Tibial nerve (tissue), 4 donors: ENCODE measurements at regions not wholly inside any gene's neighbourhood (a gene's known extent, or its start where the extent isn't known, plus 50 kb on each side); places are given as distances from the start of the nearest gene placed in this dataset.
"Not testable (repeated sequence)": the region's sequence is repeated elsewhere in the genome, so short reads cannot be mapped to it uniquely, and the experiment has no call there.

Experiments
- EP300 ChIP-seq, 2 donors: sonication (generic); formaldehyde crosslinking; IDR thresholded peaks; one replicate each; pipeline ENCODE4 v1.6.1; 2017; ENCODE audit warnings: antibody characterized with exemption in 2 of 2, mild to moderate bottlenecking in 1 of 2
- POLR2A ChIP-seq, 2 donors: fragments of 450-650 bp; IDR thresholded peaks; one replicate each; pipeline ENCODE4 v1.6.1; 2017; ENCODE audit warnings: antibody characterized with exemption in 2 of 2, mild to moderate bottlenecking in 2 of 2, moderate library complexity in 2 of 2
- TF ChIP-seq, protein P1 (sequence below), 5 experiments: fragments of 200-600 bp in 3 of 5; fragments of 450-650 bp in 2 of 5; sonication (generic) in 3 of 5; IDR thresholded peaks; one replicate each; pipeline ENCODE4 v1.5.1; 2016 to 2019; ENCODE audit warnings: antibody characterized with exemption in 5 of 5, mild to moderate bottlenecking in 3 of 5, moderate library complexity in 2 of 5

DNA sequence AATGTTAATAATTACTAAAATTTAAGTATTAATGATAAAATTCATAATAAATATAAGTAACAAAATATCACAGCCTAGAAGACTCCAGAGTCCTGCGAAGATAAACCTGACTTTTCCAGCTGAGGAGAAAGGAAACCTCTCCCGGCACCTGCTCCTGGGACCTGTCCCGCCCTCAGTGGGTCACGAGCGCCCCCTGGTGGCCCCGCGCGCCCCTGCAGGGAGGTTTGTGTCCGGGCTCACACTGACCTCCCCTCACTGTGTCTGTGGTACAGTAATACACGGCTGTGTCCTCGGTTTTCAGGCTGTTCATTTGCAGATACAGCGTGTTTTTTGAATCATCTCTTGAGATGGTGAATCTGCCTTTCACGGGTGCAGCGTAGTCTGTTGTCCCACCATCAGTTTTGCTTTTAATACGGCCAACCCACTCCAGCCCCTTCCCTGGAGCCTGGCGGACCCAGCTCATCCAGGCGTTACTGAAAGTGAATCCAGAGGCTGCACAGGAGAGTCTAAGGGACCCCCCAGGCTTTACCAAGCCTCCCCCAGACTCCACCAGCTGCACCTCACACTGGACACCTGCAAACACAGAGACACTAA, 627.1 kb downstream of the TMEM121 start:
- TF ChIP-seq POLR2A, EP300 (IDR thresholded peaks at IDR 0.05): not testable (repeated sequence)
- TF ChIP-seq, protein P1, sequence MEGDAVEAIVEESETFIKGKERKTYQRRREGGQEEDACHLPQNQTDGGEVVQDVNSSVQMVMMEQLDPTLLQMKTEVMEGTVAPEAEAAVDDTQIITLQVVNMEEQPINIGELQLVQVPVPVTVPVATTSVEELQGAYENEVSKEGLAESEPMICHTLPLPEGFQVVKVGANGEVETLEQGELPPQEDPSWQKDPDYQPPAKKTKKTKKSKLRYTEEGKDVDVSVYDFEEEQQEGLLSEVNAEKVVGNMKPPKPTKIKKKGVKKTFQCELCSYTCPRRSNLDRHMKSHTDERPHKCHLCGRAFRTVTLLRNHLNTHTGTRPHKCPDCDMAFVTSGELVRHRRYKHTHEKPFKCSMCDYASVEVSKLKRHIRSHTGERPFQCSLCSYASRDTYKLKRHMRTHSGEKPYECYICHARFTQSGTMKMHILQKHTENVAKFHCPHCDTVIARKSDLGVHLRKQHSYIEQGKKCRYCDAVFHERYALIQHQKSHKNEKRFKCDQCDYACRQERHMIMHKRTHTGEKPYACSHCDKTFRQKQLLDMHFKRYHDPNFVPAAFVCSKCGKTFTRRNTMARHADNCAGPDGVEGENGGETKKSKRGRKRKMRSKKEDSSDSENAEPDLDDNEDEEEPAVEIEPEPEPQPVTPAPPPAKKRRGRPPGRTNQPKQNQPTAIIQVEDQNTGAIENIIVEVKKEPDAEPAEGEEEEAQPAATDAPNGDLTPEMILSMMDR (IDR thresholded peaks at IDR 0.05), result peak; percentile 31 to 88 (median 81)
